ENCODE measurements at regions not wholly inside any gene's neighbourhood (a gene's known extent, or its start where the extent isn't known, plus 50 kb on each side); places are given as distances from the start of the nearest gene placed in this dataset.

GRCh38 chr2:34652636-34653035 is 1053.5 kb upstream of the FAM98A start:
- TF ChIP-seq SMC3 (conservative IDR thresholded peaks at IDR 0.05; ENCODE audit: poor library complexity): no peak
- no peak for TF ChIP-seq EP300 (conservative IDR thresholded peaks at IDR 0.05; ENCODE audit: poor library complexity, severe bottlenecking)
- TF ChIP-seq CTCF (IDR thresholded peaks at IDR 0.05; ENCODE audit: poor library complexity, severe bottlenecking): no peak
- no peak for TF ChIP-seq POLR2AphosphoS5 (IDR thresholded peaks at IDR 0.05)
